Adrenal gland (tissue), 5 donors: ENCODE measurements at regions not wholly inside any gene's neighbourhood (a gene's known extent, or its start where the extent isn't known, plus 50 kb on each side); places are given as distances from the start of the nearest gene placed in this dataset.

ENCODE experiments used
- POLR2A ChIP-seq, 2 donors: fragments of 450-650 bp; IDR thresholded peaks; one replicate each; pipeline ENCODE4 v1.6.1; 2017; ENCODE audit warnings: antibody characterized with exemption in 2 of 2, mild to moderate bottlenecking in 2 of 2, moderate library complexity in 1 of 2
- TF ChIP-seq, protein P1 (sequence below), 6 experiments: fragments of 450-650 bp in 4 of 6; fragments of 200-600 bp in 2 of 6; sonication (generic) in 1 of 6; IDR thresholded peaks; 1 replicate in 5 of 6; 2 replicates in 1 of 6; pipeline versions ENCODE4 v1.5.1 to v1.8.0; 2016 to 2021; ENCODE audit warnings: antibody characterized with exemption in 6 of 6, mild to moderate bottlenecking in 2 of 6, moderate library complexity in 1 of 6
- donor health status: DM: no; HTN: no; CAD: no.

DNA sequence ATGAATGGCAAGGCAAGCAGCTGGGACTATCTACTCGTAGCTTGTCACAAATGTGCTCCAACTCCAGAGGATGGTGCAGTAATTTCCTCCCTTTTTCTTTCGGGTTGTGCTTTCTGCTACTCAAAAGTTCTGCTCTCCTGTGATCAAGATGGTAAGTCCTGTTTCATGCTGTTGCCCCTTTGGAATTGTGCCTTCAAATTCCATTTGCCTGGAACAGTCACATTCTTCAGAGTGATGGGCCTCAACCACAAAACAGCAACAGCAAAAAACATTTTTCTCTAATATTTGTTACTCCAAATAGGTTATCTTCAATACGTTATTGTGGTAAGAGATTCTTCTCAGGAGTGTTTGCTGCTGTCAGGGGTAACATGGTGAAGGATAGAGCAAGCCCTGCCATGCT lies 209.3 kb downstream of the PALM2AKAP2 start:
- TF ChIP-seq, protein P1, sequence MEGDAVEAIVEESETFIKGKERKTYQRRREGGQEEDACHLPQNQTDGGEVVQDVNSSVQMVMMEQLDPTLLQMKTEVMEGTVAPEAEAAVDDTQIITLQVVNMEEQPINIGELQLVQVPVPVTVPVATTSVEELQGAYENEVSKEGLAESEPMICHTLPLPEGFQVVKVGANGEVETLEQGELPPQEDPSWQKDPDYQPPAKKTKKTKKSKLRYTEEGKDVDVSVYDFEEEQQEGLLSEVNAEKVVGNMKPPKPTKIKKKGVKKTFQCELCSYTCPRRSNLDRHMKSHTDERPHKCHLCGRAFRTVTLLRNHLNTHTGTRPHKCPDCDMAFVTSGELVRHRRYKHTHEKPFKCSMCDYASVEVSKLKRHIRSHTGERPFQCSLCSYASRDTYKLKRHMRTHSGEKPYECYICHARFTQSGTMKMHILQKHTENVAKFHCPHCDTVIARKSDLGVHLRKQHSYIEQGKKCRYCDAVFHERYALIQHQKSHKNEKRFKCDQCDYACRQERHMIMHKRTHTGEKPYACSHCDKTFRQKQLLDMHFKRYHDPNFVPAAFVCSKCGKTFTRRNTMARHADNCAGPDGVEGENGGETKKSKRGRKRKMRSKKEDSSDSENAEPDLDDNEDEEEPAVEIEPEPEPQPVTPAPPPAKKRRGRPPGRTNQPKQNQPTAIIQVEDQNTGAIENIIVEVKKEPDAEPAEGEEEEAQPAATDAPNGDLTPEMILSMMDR (IDR thresholded peaks at IDR 0.05): no peak
- TF ChIP-seq POLR2A (IDR thresholded peaks at IDR 0.05): no peak
